H1 (cell line): ENCODE measurements at regions not wholly inside any gene's neighbourhood (a gene's known extent, or its start where the extent isn't known, plus 50 kb on each side); places are given as distances from the start of the nearest gene placed in this dataset.

Source experiments
- SP1 ChIP-seq: IDR thresholded peaks from 2 replicates; pipeline ENCODE4 v1.6.1; 2011; ENCODE audit warnings: low read depth, low read length
- TF ChIP-seq, protein P1 (sequence below), 3 experiments: IDR thresholded peaks; 1 replicate in 2 of 3; 2 replicates in 1 of 3; pipeline versions ENCODE4 v1.5.1 to v1.6.1; 2011; ENCODE audit warnings: low read length in 3 of 3, mild to moderate bottlenecking in 3 of 3, inconsistent platforms in 2 of 3, low read depth in 1 of 3, moderate library complexity in 1 of 3; ENCODE audit not compliant: insufficient read depth in 1 of 3; ENCODE audit errors: control extremely low read depth in 1 of 3

DNA sequence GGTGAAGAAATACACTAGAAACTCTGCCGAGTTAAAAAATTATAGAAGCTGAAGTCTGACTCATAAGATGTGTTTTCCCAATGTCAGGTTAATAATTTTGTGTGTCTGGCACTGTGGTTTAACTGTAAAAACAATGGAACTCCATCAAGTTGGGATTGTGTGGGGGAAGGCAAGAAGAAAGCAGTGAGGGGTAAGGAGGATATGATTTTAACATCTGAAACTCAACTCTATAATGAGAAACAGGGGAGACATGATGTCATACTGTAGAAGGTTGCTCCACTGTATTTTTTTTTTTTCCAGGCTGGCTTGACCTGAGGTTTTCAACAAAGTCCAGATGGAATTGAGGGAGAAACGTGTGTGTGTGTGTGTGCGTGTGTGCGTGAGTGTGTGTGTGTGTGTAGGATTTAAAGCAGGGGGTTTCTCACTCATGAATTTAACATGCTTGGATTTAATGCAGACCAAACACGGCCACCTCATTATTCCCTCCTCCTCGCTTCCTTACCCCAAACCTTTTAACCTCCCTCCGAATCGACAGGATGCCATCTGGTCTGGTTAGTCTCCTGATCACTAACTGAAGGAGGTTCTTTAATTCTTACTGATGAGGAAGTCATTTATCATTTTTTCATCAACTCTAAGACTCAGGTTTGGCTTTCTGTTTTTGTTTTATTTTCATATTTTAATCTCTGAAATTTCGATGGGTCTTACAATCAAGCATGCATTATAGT, 140.2 kb upstream of the LPAR1 start:
- TF ChIP-seq SP1: no peak
- TF ChIP-seq, protein P1, sequence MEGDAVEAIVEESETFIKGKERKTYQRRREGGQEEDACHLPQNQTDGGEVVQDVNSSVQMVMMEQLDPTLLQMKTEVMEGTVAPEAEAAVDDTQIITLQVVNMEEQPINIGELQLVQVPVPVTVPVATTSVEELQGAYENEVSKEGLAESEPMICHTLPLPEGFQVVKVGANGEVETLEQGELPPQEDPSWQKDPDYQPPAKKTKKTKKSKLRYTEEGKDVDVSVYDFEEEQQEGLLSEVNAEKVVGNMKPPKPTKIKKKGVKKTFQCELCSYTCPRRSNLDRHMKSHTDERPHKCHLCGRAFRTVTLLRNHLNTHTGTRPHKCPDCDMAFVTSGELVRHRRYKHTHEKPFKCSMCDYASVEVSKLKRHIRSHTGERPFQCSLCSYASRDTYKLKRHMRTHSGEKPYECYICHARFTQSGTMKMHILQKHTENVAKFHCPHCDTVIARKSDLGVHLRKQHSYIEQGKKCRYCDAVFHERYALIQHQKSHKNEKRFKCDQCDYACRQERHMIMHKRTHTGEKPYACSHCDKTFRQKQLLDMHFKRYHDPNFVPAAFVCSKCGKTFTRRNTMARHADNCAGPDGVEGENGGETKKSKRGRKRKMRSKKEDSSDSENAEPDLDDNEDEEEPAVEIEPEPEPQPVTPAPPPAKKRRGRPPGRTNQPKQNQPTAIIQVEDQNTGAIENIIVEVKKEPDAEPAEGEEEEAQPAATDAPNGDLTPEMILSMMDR (IDR thresholded peaks at IDR 0.05; ENCODE audit: control extremely low read depth in 1 of 3, insufficient read depth in 1 of 3, low read depth in 1 of 3, low read length in 3 of 3): no peak
